Tibial artery (tissue), 4 donors: ENCODE measurements at regions not wholly inside any gene's neighbourhood (a gene's known extent, or its start where the extent isn't known, plus 50 kb on each side); places are given as distances from the start of the nearest gene placed in this dataset.

ENCODE experiments used
- DNase-seq, 2 donors: peaks; one replicate each; pipeline ENCODE4 v3.0.0-alpha.2; 2019
- H3K27ac ChIP-seq, 2 donors: fragments of 200-600 bp; sonication (generic) in 1 of 2; 1 replicate in 1 of 2; 2 replicates in 1 of 2; pipeline ENCODE4 v1.5.1; 2018 to 2019; ENCODE audit warnings: mild to moderate bottlenecking in 1 of 2
- H3K27me3 ChIP-seq, 2 donors: fragments of 200-600 bp; sonication (generic) in 1 of 2; one replicate each; pipeline versions ENCODE4 v1.5.1 to v1.6.0; 2016 to 2019
- H3K36me3 ChIP-seq, 3 donors: fragments of 200-600 bp; sonication (generic) in 2 of 3; one replicate each; pipeline ENCODE4 v1.5.1; 2016 to 2019; ENCODE audit warnings: mild to moderate bottlenecking in 2 of 3
- H3K4me1 ChIP-seq, 4 donors: fragments of 200-600 bp; sonication (generic) in 2 of 4; 1 replicate in 3 of 4; 2 replicates in 1 of 4; pipeline ENCODE4 v1.5.1; 2016 to 2019
- H3K4me3 ChIP-seq, 2 donors: fragments of 200-600 bp; sonication (generic) in 1 of 2; 1 replicate in 1 of 2; 2 replicates in 1 of 2; pipeline ENCODE4 v1.5.1; 2018 to 2019; ENCODE audit warnings: mild to moderate bottlenecking in 2 of 2
- H3K9me3 ChIP-seq, 3 donors: fragments of 200-600 bp; sonication (generic) in 1 of 3; one replicate each; pipeline ENCODE4 v1.5.1; 2016 to 2019
- CTCF ChIP-seq, 2 experiments: fragments of 200-600 bp in 1 of 2; fragments of 450-650 bp in 1 of 2; IDR thresholded peaks; one replicate each; pipeline ENCODE4 v1.5.1; 2017 to 2019; ENCODE audit warnings: antibody characterized with exemption in 2 of 2, mild to moderate bottlenecking in 1 of 2, moderate library complexity in 1 of 2
- intact Hi-C: fragments of 100-400 bp; cut with DNase I; formaldehyde crosslinking; loops from one replicate; pipeline ENCODE4 v1.15.0; 2023; ENCODE audit warnings: low total_unique reads

- Histone ChIP-seq H3K4me1 (no peaks in the 10 kb centered on the region), H3K36me3 (no peaks in the 10 kb centered on the region), H3K9me3 (peaks cover 0 to 7% (median 5%) of the 10 kb centered on the region in 3 donors), H3K27ac (no peak overlapping the region), H3K27me3 (no peaks in the 10 kb centered on the region), H3K4me3 (no peak overlapping the region)
- DNase-seq, result no peak
- intact Hi-C loops, result no loop called here
- no peak for TF ChIP-seq CTCF (IDR thresholded peaks at IDR 0.05)
Observed at GRCh38 chr20:12293900-12294299, 376.2 kb downstream of the BTBD3 start.

DNA sequence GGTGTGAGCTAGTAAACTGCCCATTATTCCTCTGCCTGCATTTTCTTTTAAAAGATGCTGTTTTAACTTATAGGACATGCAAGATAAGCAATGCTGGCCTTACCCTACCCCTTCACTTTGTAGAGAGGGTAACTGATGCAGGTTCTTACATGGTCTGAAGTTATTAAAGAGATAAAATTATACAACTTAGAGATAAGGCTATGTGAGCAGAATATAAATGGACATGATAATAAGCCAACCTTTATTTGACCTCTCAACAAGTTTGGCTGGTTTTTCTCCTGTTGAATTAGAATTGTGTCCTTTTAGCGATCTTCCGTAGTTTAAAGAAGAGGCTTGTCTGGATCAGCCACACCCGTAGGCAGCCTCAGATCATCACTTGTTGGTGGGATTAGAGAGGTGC, 377.0 kb downstream of the BTBD3 start:
- Histone ChIP-seq H3K4me1 (no peaks in the 10 kb centered on the region), H3K4me3 (no peak overlapping the region), H3K36me3 (no peaks in the 10 kb centered on the region), H3K27ac (no peak overlapping the region), H3K9me3 (peaks cover 0 to 7% (median 7%) of the 10 kb centered on the region in 3 donors), H3K27me3 (no peaks in the 10 kb centered on the region)
- DNase-seq, result no peak
- intact Hi-C loops, result no loop called here
- TF ChIP-seq CTCF (IDR thresholded peaks at IDR 0.05), result no peak

- H3K9me3 ChIP-seq, result no peaks in the 10 kb centered on the region
- no peak for TF ChIP-seq CTCF (IDR thresholded peaks at IDR 0.05)
- H3K27ac ChIP-seq, result no peak overlapping the region
- H3K27me3 ChIP-seq, result no peaks in the 10 kb centered on the region
- no peak overlapping the region for H3K4me3 ChIP-seq
- H3K4me1 ChIP-seq, result peaks cover 0 to 3% (median 0%) of the 10 kb centered on the region in 4 donors
- intact Hi-C loops, result no loop called here
- no peaks in the 10 kb centered on the region for H3K36me3 ChIP-seq
- no peak for DNase-seq
Observed at GRCh38 chr20:12305188-12305950, 387.7 kb downstream of the BTBD3 start.

GRCh38 chr20:12306107-12306506, 388.4 kb downstream of the BTBD3 start:
- H3K4me3 ChIP-seq, result no peak overlapping the region
- TF ChIP-seq CTCF (IDR thresholded peaks at IDR 0.05), result no peak
- no peaks in the 10 kb centered on the region for H3K9me3 ChIP-seq
- no peak overlapping the region for H3K27ac ChIP-seq
- DNase-seq, result no peak
- intact Hi-C loops, result no loop called here
- no peaks in the 10 kb centered on the region for H3K36me3 ChIP-seq
- peaks cover 0 to 3% (median 0%) of the 10 kb centered on the region in 4 donors for H3K4me1 ChIP-seq
- no peaks in the 10 kb centered on the region for H3K27me3 ChIP-seq

- H3K27me3 ChIP-seq, result no peaks in the 10 kb centered on the region
- no peak for TF ChIP-seq CTCF (IDR thresholded peaks at IDR 0.05)
- no peaks in the 10 kb centered on the region for H3K9me3 ChIP-seq
- no peak overlapping the region for H3K4me3 ChIP-seq
- no peaks in the 10 kb centered on the region for H3K4me1 ChIP-seq
- no peaks in the 10 kb centered on the region for H3K36me3 ChIP-seq
- intact Hi-C loops, result no loop called here
- H3K27ac ChIP-seq, result no peak overlapping the region
- DNase-seq, result no peak
Observed at GRCh38 chr20:12311094-12311865, 393.6 kb downstream of the BTBD3 start.
